ENCODE measurements at regions not wholly inside any gene's neighbourhood (a gene's known extent, or its start where the extent isn't known, plus 50 kb on each side); places are given as distances from the start of the nearest gene placed in this dataset.

DNA sequence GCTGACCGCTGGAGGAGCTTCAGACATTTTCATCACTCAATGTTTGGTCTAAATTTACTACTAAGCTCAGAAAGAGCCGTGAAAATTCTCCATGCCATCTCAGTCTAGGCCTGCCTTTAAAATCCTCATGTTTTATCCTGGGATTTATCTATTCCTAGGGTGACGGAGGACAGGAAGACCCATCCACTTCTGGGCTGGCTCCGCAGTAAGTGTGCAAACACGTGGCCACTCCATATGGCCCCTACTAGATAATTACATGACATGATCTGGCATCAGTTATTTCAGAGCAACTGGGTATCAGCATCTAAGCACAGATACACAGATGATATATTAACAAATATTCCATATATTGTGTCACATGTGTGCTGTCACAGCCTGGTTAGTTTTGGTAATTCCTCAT, 77.8 kb upstream of the HS3ST4 start:
- TF ChIP-seq, protein P1, sequence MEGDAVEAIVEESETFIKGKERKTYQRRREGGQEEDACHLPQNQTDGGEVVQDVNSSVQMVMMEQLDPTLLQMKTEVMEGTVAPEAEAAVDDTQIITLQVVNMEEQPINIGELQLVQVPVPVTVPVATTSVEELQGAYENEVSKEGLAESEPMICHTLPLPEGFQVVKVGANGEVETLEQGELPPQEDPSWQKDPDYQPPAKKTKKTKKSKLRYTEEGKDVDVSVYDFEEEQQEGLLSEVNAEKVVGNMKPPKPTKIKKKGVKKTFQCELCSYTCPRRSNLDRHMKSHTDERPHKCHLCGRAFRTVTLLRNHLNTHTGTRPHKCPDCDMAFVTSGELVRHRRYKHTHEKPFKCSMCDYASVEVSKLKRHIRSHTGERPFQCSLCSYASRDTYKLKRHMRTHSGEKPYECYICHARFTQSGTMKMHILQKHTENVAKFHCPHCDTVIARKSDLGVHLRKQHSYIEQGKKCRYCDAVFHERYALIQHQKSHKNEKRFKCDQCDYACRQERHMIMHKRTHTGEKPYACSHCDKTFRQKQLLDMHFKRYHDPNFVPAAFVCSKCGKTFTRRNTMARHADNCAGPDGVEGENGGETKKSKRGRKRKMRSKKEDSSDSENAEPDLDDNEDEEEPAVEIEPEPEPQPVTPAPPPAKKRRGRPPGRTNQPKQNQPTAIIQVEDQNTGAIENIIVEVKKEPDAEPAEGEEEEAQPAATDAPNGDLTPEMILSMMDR (IDR thresholded peaks at IDR 0.05; ENCODE audit: low read depth, low read length): no peak
- no peak for TF ChIP-seq EZH2phosphoT487 (IDR thresholded peaks at IDR 0.05; ENCODE audit: low read depth)
